ENCODE measurements at regions not wholly inside any gene's neighbourhood (a gene's known extent, or its start where the extent isn't known, plus 50 kb on each side); places are given as distances from the start of the nearest gene placed in this dataset.

GRCh38 chr6:92791403-92791802, 628.0 kb downstream of the EPHA7 start:
- TF ChIP-seq POLR2A (IDR thresholded peaks at IDR 0.05) (no peak), CTCF (IDR thresholded peaks at IDR 0.05) (no peak)
